Left ventricle myocardium inferior (tissue), 1 donor: ENCODE measurements at regions not wholly inside any gene's neighbourhood (a gene's known extent, or its start where the extent isn't known, plus 50 kb on each side); places are given as distances from the start of the nearest gene placed in this dataset.

ENCODE experiments used
- DNase-seq: peaks from one replicate; pipeline ENCODE4 v3.0.0-alpha.2; 2020
- H3K27ac ChIP-seq: fragments of 200-600 bp; replicated peaks from 2 replicates; pipeline ENCODE4 v1.8.0; 2021
- H3K27me3 ChIP-seq: fragments of 200-600 bp; 2 replicates; pipeline ENCODE4 v1.8.0; 2021; ENCODE audit warnings: low read depth
- H3K36me3 ChIP-seq: fragments of 200-600 bp; 2 replicates; pipeline ENCODE4 v1.8.0; 2021
- H3K4me1 ChIP-seq: fragments of 200-600 bp; 2 replicates; pipeline ENCODE4 v1.8.0; 2021
- H3K4me3 ChIP-seq: fragments of 200-600 bp; 2 replicates; pipeline ENCODE4 v1.8.0; 2021; ENCODE audit warnings: mild to moderate bottlenecking, moderate library complexity
- H3K9me3 ChIP-seq: fragments of 200-600 bp; replicated peaks from 2 replicates; pipeline ENCODE4 v1.8.0; 2021
- intact Hi-C: fragments of 100-400 bp; cut with micrococcal nuclease; formaldehyde crosslinking; loops from one replicate; pipeline ENCODE4 v1.11.0; 2022
- TF ChIP-seq, protein P1 (sequence below): fragments of 200-600 bp; IDR thresholded peaks from 2 replicates; pipeline ENCODE4 v1.8.0; 2021; ENCODE audit warnings: antibody characterized with exemption, mild to moderate bottlenecking, borderline replicate concordance
- donor health status: DM: no; HTN: yes; CAD: no; lungs with severe emphysema.

DNA sequence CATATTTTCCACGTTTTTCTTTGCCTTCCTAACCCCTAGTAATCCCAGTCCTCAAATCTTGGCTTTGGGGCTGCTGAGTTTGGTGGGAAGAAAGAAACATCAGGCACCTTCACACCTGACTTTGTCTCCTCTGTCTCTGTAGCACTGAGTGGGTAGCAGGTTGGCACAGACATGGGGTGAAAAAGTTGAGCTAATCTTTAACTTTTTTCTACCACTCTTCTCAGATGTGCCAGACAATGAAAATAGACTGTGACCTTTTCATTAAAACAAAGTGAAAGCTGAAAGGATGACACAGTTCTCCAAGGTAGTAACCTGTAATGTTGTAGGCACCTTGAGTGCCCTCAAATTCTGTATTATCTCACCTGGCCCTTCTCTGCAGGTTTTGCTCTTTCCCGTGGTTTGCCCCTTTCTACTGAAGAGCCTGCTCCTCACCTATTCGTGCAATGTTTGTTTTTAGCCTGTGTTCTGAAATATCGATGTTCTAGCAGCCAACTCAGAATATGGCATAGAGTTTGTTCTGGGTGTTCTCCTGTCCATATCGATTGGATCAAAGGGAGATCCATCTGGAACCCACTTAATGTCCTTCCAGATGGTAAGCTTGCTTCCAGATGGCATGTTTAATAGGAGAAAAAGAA, 57.8 kb upstream of the ATXN1 start:
- Histone ChIP-seq H3K27me3 (no peaks in the 10 kb centered on the region), H3K9me3 (no peaks in the 10 kb centered on the region), H3K27ac (no peak overlapping the region), H3K4me3 (no peak overlapping the region), H3K36me3 (no peaks in the 10 kb centered on the region), H3K4me1 (no peaks in the 10 kb centered on the region)
- no peak for DNase-seq
- intact Hi-C loops, result no loop called here
- TF ChIP-seq, protein P1, sequence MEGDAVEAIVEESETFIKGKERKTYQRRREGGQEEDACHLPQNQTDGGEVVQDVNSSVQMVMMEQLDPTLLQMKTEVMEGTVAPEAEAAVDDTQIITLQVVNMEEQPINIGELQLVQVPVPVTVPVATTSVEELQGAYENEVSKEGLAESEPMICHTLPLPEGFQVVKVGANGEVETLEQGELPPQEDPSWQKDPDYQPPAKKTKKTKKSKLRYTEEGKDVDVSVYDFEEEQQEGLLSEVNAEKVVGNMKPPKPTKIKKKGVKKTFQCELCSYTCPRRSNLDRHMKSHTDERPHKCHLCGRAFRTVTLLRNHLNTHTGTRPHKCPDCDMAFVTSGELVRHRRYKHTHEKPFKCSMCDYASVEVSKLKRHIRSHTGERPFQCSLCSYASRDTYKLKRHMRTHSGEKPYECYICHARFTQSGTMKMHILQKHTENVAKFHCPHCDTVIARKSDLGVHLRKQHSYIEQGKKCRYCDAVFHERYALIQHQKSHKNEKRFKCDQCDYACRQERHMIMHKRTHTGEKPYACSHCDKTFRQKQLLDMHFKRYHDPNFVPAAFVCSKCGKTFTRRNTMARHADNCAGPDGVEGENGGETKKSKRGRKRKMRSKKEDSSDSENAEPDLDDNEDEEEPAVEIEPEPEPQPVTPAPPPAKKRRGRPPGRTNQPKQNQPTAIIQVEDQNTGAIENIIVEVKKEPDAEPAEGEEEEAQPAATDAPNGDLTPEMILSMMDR, result no peak

DNA sequence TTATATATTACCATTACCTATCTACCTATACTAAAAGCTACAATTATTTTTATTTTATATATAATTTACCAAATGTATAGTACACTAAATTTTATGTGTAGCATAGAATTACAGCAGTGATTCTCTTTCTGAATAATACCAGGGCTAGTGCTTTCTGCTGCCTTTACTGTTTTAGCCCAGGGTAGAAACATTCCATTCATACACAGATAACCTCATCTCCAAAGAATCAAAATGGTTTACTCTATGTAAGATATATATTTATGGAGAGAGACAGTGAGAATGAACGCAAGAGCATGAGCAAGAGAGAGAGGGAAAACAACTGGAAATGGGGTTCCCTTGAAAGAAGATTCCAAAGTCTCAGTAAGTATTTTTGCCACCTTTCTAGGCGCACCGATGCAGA, 56.3 kb upstream of the ATXN1 start:
- Histone ChIP-seq H3K4me3 (no peak overlapping the region), H3K36me3 (no peaks in the 10 kb centered on the region), H3K4me1 (no peaks in the 10 kb centered on the region), H3K27ac (no peak overlapping the region), H3K27me3 (no peaks in the 10 kb centered on the region), H3K9me3 (peaks cover 9% of the 10 kb centered on the region)
- intact Hi-C loops, result no loop called here
- no peak for DNase-seq
- TF ChIP-seq, protein P1, result no peak

DNA sequence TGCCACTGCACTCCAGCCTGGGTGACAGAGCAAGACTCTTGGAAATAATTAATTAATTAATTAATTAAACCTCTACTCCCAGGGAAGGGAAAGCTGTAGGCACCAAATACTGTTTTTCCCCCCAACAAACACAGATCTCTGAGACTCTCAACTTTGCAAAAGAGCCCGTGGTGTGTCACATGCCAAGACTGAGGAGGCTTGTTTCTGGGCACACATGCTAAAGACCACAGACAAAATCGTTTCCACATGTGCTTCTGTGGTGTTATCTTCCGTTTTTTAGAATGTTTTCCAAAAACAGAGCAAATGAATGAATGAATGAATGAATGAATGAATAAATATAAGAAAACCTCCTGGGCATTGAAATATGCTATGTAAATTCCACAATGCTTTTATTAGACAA, 55.6 kb upstream of the ATXN1 start:
- TF ChIP-seq, protein P1, result no peak
- Histone ChIP-seq H3K9me3 (peaks cover 14% of the 10 kb centered on the region), H3K27me3 (no peaks in the 10 kb centered on the region), H3K4me1 (no peaks in the 10 kb centered on the region), H3K36me3 (no peaks in the 10 kb centered on the region), H3K27ac (no peak overlapping the region), H3K4me3 (no peak overlapping the region)
- DNase-seq, result no peak
- intact Hi-C loops, result no loop called here

DNA sequence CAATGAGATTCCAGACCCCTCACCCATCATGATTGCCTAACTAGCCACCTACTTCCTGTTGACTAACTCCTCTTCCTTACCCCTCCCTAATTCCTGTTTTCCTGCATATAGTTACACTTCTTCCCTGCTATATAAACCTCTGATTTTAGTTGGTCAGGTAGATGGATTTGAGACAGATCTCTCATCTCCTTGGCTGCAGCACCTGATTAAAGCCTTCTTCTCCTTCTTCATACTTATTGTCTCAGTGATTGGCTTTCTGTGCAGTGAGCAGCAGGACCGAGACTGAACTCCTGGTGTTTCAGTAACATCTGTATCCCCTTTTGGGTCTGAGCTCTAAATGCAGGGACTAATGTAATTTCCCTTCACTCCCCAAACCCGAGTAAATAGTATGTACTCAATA, 51.7 kb upstream of the ATXN1 start:
- Histone ChIP-seq H3K9me3 (peaks cover 31% of the 10 kb centered on the region), H3K4me3 (no peak overlapping the region), H3K4me1 (no peaks in the 10 kb centered on the region), H3K27ac (no peak overlapping the region), H3K27me3 (no peaks in the 10 kb centered on the region), H3K36me3 (no peaks in the 10 kb centered on the region)
- intact Hi-C loops, result no loop called here
- TF ChIP-seq, protein P1, result no peak
- no peak for DNase-seq

DNA sequence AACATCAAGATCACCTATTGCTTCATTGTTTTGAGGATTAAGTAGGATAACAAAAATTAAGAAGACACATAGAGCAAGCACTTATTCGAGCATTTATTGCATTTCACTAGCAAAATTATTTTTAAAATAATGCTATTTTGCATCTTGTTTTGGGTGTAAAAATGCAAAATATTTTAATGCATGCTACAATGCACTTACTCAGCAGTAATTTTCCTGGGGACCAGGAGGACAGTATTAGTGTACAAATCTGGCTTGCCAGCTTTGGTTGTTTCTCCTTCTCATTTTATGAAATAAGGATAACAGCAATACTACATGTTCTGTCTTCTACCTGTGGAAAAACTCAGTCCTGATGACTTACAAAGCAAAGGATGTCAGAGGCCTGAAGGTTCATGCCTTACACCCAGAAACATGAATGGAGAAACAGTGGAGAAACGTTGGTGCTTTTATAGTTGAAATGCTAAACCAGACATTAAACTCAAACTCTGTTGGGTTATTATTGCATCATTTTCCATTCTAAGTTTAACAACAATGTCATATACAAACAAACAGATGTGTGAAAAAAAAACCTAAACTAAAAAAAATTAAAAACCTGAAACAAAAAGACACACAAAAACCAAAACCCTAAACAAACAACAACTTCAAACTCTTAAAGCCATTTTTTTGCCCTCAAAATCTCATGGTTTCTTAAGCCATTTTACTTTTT, 50.2 kb upstream of the ATXN1 start:
- no peaks in the 10 kb centered on the region for H3K4me1 ChIP-seq
- H3K36me3 ChIP-seq, result no peaks in the 10 kb centered on the region
- TF ChIP-seq, protein P1, result no peak
- H3K27ac ChIP-seq, result no peak overlapping the region
- no peak overlapping the region for H3K4me3 ChIP-seq
- peaks cover 31% of the 10 kb centered on the region for H3K9me3 ChIP-seq
- no peaks in the 10 kb centered on the region for H3K27me3 ChIP-seq
- intact Hi-C loops, result no loop called here
- DNase-seq, result no peak
